ENCODE measurements at regions not wholly inside any gene's neighbourhood (a gene's known extent, or its start where the extent isn't known, plus 50 kb on each side); places are given as distances from the start of the nearest gene placed in this dataset.

- no peak for TF ChIP-seq POLR2AphosphoS5 (IDR thresholded peaks at IDR 0.05)
- no peak for TF ChIP-seq CTCF (IDR thresholded peaks at IDR 0.05)
- TF ChIP-seq POLR2A (IDR thresholded peaks at IDR 0.05) = no peak
Observed at GRCh38 chr2:14524803-14525080, 107.8 kb upstream of the LRATD1 start.
